Esophagus squamous epithelium (tissue), 5 donors: ENCODE measurements at regions not wholly inside any gene's neighbourhood (a gene's known extent, or its start where the extent isn't known, plus 50 kb on each side); places are given as distances from the start of the nearest gene placed in this dataset.

ENCODE experiments used
- DNase-seq: peaks from one replicate; lab custom pipeline; 2025; lab: John Stamatoyannopoulos, UW
- H3K27ac ChIP-seq, 4 donors: fragments of 200-600 bp; sonication (generic); one replicate each; pipeline ENCODE4 v1.5.1; 2016 to 2019; ENCODE audit warnings: mild to moderate bottlenecking in 1 of 4
- H3K27me3 ChIP-seq, 4 donors: fragments of 200-600 bp; sonication (generic); 1 replicate in 3 of 4; 2 replicates in 1 of 4; pipeline versions ENCODE4 v1.5.1 to v1.6.0; 2017 to 2021; ENCODE audit warnings: antibody characterized with exemption in 1 of 4
- H3K36me3 ChIP-seq, 3 donors: fragments of 200-600 bp; sonication (generic); one replicate each; pipeline ENCODE4 v1.5.1; 2016 to 2019
- H3K4me1 ChIP-seq, 3 donors: fragments of 200-600 bp; sonication (generic); one replicate each; pipeline ENCODE4 v1.5.1; 2017 to 2019
- H3K4me3 ChIP-seq, 4 donors: fragments of 200-600 bp; sonication (generic); 1 replicate in 3 of 4; 2 replicates in 1 of 4; pipeline ENCODE4 v1.5.1; 2016 to 2019; ENCODE audit warnings: mild to moderate bottlenecking in 2 of 4, moderate library complexity in 1 of 4
- H3K9me3 ChIP-seq, 3 donors: fragments of 200-600 bp; sonication (generic); one replicate each; pipeline ENCODE4 v1.5.1; 2016 to 2019
- CTCF ChIP-seq, 6 experiments: fragments of 450-650 bp in 4 of 6; fragments of 200-600 bp in 2 of 6; sonication (generic) in 2 of 6; IDR thresholded peaks; one replicate each; pipeline ENCODE4 v1.5.1; 2016 to 2019; ENCODE audit warnings: antibody characterized with exemption in 6 of 6, mild to moderate bottlenecking in 4 of 6, moderate library complexity in 4 of 6
- POLR2A ChIP-seq, 4 donors: fragments of 450-650 bp; IDR thresholded peaks; one replicate each; pipeline ENCODE4 v1.6.1; 2017; ENCODE audit warnings: antibody characterized with exemption in 4 of 4, mild to moderate bottlenecking in 4 of 4, moderate library complexity in 3 of 4
- WGBS, 2 donors: methylation state at CpG; one replicate each; pipeline ENCODE4 v1.1.5; 2018; 5-methylcytosine and 5-hydroxymethylcytosine counted together
- intact Hi-C: fragments of 100-400 bp; cut with DNase I; formaldehyde crosslinking; loops from one replicate; pipeline ENCODE4 v1.15.0; 2022
- donor health status: DM: yes; HTN: yes; CAD: no.

GRCh38 chr11:45435706-45436105 is 149.6 kb upstream of the SYT13 start:
- Histone ChIP-seq H3K9me3 (peaks cover 0 to 5% (median 0%) of the 10 kb centered on the region in 3 donors), H3K4me1 (no peaks in the 10 kb centered on the region), H3K27ac (no peak overlapping the region), H3K27me3 (peaks cover 0 to 30% (median 0%) of the 10 kb centered on the region in 4 donors), H3K4me3 (no peak overlapping the region), H3K36me3 (no peaks in the 10 kb centered on the region)
- DNase-seq, result no peak
- WGBS, 2 donors, result 60 to 63% methylated on average over 1 of the region's 3 CpGs
- intact Hi-C loops, result no loop called here
- TF ChIP-seq CTCF (IDR thresholded peaks at IDR 0.05), result no peak
- no peak for TF ChIP-seq POLR2A (IDR thresholded peaks at IDR 0.05)

GRCh38 chr11:45432910-45433309 is 146.8 kb upstream of the SYT13 start:
- no peak overlapping the region for H3K27ac ChIP-seq
- WGBS, 2 donors, result 71 to 84% methylated on average over 4 of the region's 6 CpGs
- H3K9me3 ChIP-seq, result no peaks in the 10 kb centered on the region
- TF ChIP-seq CTCF (IDR thresholded peaks at IDR 0.05) (no peak), POLR2A (IDR thresholded peaks at IDR 0.05) (no peak)
- intact Hi-C loops, result no loop called here
- H3K27me3 ChIP-seq, result peaks cover 0 to 51% (median 0%) of the 10 kb centered on the region in 4 donors
- no peaks in the 10 kb centered on the region for H3K4me1 ChIP-seq
- no peak for DNase-seq
- H3K4me3 ChIP-seq, result no peak overlapping the region
- H3K36me3 ChIP-seq, result no peaks in the 10 kb centered on the region

GRCh38 chr11:45432100-45432499 is 146.0 kb upstream of the SYT13 start:
- no peak overlapping the region for H3K27ac ChIP-seq
- 64 to 86% methylated on average over 3 of the region's 3 CpGs for WGBS, 2 donors
- TF ChIP-seq POLR2A (IDR thresholded peaks at IDR 0.05), result no peak
- no peak overlapping the region for H3K4me3 ChIP-seq
- intact Hi-C loops, result no loop called here
- DNase-seq, result no peak
- peaks cover 0 to 53% (median 0%) of the 10 kb centered on the region in 4 donors for H3K27me3 ChIP-seq
- no peaks in the 10 kb centered on the region for H3K9me3 ChIP-seq
- no peaks in the 10 kb centered on the region for H3K4me1 ChIP-seq
- H3K36me3 ChIP-seq, result no peaks in the 10 kb centered on the region

GRCh38 chr11:45431046-45432018 is 145.2 kb upstream of the SYT13 start:
- no peaks in the 10 kb centered on the region for H3K9me3 ChIP-seq
- TF ChIP-seq POLR2A (IDR thresholded peaks at IDR 0.05), result no peak
- DNase-seq, result no peak
- H3K27ac ChIP-seq, result no peak overlapping the region
- no peaks in the 10 kb centered on the region for H3K36me3 ChIP-seq
- WGBS, 2 donors, result 68 to 76% methylated on average over 10 to 13 of the region's 13 CpGs
- intact Hi-C loops, result no loop called here
- H3K4me3 ChIP-seq, result no peak overlapping the region
- H3K27me3 ChIP-seq, result peaks cover 0 to 56% (median 0%) of the 10 kb centered on the region in 4 donors
- H3K4me1 ChIP-seq, result no peaks in the 10 kb centered on the region

GRCh38 chr11:45430361-45430760 is 144.2 kb upstream of the SYT13 start:
- intact Hi-C loops, result no loop called here
- 58 to 60% methylated on average over 1 of the region's 1 CpG for WGBS, 2 donors
- Histone ChIP-seq H3K27ac (no peak overlapping the region), H3K36me3 (no peaks in the 10 kb centered on the region), H3K4me3 (no peak overlapping the region), H3K27me3 (peaks cover 0 to 53% (median 0%) of the 10 kb centered on the region in 4 donors), H3K4me1 (no peaks in the 10 kb centered on the region), H3K9me3 (no peaks in the 10 kb centered on the region)
- TF ChIP-seq POLR2A (IDR thresholded peaks at IDR 0.05) (no peak), CTCF (IDR thresholded peaks at IDR 0.05) (no peak)
- no peak for DNase-seq

GRCh38 chr11:45429719-45430118 is 143.6 kb upstream of the SYT13 start:
- 69 to 72% methylated on average over 3 to 4 of the region's 4 CpGs for WGBS, 2 donors
- DNase-seq, result no peak
- Histone ChIP-seq H3K27me3 (peaks cover 0 to 46% (median 0%) of the 10 kb centered on the region in 4 donors), H3K36me3 (no peaks in the 10 kb centered on the region), H3K4me1 (no peaks in the 10 kb centered on the region), H3K9me3 (no peaks in the 10 kb centered on the region), H3K27ac (no peak overlapping the region), H3K4me3 (no peak overlapping the region)
- intact Hi-C loops, result no loop called here
- TF ChIP-seq POLR2A (IDR thresholded peaks at IDR 0.05) (no peak), CTCF (IDR thresholded peaks at IDR 0.05) (no peak)
